Cardiac muscle cell (in vitro differentiated cells and primary cell): ENCODE measurements at regions not wholly inside any gene's neighbourhood (a gene's known extent, or its start where the extent isn't known, plus 50 kb on each side); places are given as distances from the start of the nearest gene placed in this dataset.

Experiments
- DNase-seq, 2 donors: peaks; one replicate each; pipeline versions ENCODE4 v3.0.0 to v3.0.0-alpha.2; 2010 to 2017; ENCODE audit warnings: low read depth in 1 of 2, low spot score in 1 of 2
- H3K27ac ChIP-seq: fragments of 200-600 bp; sonication (generic); 2 replicates; pipeline ENCODE4 v1.5.1; 2016
- H3K27me3 ChIP-seq: fragments of 200-600 bp; sonication (generic); 2 replicates; pipeline ENCODE4 v1.6.0; 2016; ENCODE audit warnings: control low read depth
- H3K36me3 ChIP-seq: fragments of 200-600 bp; sonication (generic); 2 replicates; pipeline ENCODE4 v1.5.1; 2016; ENCODE audit warnings: control low read depth
- H3K4me1 ChIP-seq: fragments of 200-600 bp; sonication (generic); 2 replicates; pipeline ENCODE4 v1.8.1; 2017; ENCODE audit warnings: low read depth, mild to moderate bottlenecking, mixed run types
- H3K4me3 ChIP-seq: fragments of 200-600 bp; sonication (generic); 2 replicates; pipeline ENCODE4 v1.5.1; 2016; ENCODE audit warnings: mild to moderate bottlenecking
- H3K9me3 ChIP-seq: fragments of 200-600 bp; sonication (generic); 2 replicates; pipeline ENCODE4 v1.5.1; 2017; ENCODE audit warnings: low read depth, mild to moderate bottlenecking, control low read depth
- TF ChIP-seq, protein P1 (sequence below): IDR thresholded peaks from 2 replicates; pipeline ENCODE4 v1.5.1; 2012; ENCODE audit warnings: low read depth, mild to moderate bottlenecking, low read length

- no peak for DNase-seq
- Histone ChIP-seq H3K9me3 (no peaks in the 10 kb centered on the region), H3K27me3 (no peaks in the 10 kb centered on the region), H3K36me3 (no peaks in the 10 kb centered on the region), H3K4me3 (no peak overlapping the region), H3K27ac (no peak overlapping the region), H3K4me1 (no peaks in the 10 kb centered on the region)
- TF ChIP-seq, protein P1, sequence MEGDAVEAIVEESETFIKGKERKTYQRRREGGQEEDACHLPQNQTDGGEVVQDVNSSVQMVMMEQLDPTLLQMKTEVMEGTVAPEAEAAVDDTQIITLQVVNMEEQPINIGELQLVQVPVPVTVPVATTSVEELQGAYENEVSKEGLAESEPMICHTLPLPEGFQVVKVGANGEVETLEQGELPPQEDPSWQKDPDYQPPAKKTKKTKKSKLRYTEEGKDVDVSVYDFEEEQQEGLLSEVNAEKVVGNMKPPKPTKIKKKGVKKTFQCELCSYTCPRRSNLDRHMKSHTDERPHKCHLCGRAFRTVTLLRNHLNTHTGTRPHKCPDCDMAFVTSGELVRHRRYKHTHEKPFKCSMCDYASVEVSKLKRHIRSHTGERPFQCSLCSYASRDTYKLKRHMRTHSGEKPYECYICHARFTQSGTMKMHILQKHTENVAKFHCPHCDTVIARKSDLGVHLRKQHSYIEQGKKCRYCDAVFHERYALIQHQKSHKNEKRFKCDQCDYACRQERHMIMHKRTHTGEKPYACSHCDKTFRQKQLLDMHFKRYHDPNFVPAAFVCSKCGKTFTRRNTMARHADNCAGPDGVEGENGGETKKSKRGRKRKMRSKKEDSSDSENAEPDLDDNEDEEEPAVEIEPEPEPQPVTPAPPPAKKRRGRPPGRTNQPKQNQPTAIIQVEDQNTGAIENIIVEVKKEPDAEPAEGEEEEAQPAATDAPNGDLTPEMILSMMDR, result no peak
Measured at GRCh38 chr1:157403608-157404007, 148.7 kb downstream of the FCRL5 start.

DNA sequence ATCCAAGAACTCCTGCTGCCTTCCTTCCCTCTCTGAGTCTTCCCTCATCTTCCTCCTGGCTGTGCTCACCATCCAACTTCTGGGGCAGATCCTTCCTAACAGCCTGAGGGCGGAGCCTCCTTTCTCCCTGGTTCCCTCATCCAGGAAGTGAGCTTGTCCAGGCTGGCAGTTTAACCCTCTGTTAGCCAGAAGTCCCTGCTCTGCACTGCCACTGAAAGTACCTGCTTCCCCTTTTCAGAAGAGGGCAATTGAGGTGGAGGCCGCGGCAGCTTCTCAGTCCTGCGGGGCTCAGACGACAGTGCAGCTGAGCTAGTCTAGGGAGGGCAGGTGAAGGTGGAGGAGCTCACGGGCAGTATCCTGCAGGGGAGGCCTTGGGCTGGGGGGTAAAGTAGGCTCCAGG is 149.1 kb downstream of the FCRL5 start:
- Histone ChIP-seq H3K4me1 (no peaks in the 10 kb centered on the region), H3K27me3 (no peaks in the 10 kb centered on the region), H3K4me3 (no peak overlapping the region), H3K9me3 (no peaks in the 10 kb centered on the region), H3K36me3 (no peaks in the 10 kb centered on the region), H3K27ac (no peak overlapping the region)
- TF ChIP-seq, protein P1, result no peak
- DNase-seq, result peak in 1 of 2 donors; percentile 19

DNA sequence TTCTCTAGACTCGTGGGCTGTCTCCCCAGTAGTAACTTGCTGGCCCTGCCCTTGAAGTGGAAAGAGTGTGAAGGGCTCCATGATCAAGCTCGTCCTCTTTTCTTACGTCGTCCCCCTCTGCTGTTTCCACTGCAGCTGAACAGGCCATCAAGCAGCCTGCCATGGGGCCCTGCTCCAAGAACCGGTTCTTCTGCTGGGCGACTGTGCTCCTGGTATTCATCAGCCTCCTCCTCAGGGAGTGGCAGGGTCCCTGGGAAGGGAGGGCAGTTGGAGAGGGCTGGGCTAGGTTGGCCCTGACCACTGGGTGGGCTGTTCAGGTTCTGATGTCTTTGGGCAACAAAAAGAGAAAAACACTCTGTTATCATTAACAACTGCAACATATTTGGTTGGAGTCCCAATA is 151.5 kb downstream of the FCRL5 start:
- Histone ChIP-seq H3K36me3 (no peaks in the 10 kb centered on the region), H3K27me3 (no peaks in the 10 kb centered on the region), H3K27ac (no peak overlapping the region), H3K4me3 (no peak overlapping the region), H3K9me3 (no peaks in the 10 kb centered on the region), H3K4me1 (no peaks in the 10 kb centered on the region)
- no peak for DNase-seq
- TF ChIP-seq, protein P1, result no peak

GRCh38 chr1:157399984-157400382 is 152.3 kb downstream of the FCRL5 start:
- Histone ChIP-seq H3K27me3 (no peaks in the 10 kb centered on the region), H3K4me3 (no peak overlapping the region), H3K27ac (no peak overlapping the region), H3K4me1 (no peaks in the 10 kb centered on the region), H3K36me3 (no peaks in the 10 kb centered on the region), H3K9me3 (no peaks in the 10 kb centered on the region)
- DNase-seq, result peak in 1 of 2 donors; percentile 59
- TF ChIP-seq, protein P1, result no peak

GRCh38 chr1:157399343-157399983 is 152.9 kb downstream of the FCRL5 start:
- H3K27me3 ChIP-seq, result no peaks in the 10 kb centered on the region
- TF ChIP-seq, protein P1, result no peak
- no peaks in the 10 kb centered on the region for H3K4me1 ChIP-seq
- no peak overlapping the region for H3K27ac ChIP-seq
- no peaks in the 10 kb centered on the region for H3K9me3 ChIP-seq
- DNase-seq, result no peak
- H3K4me3 ChIP-seq, result no peak overlapping the region
- no peaks in the 10 kb centered on the region for H3K36me3 ChIP-seq
